Muscle layer of duodenum (tissue), 2 donors: ENCODE measurements at regions not wholly inside any gene's neighbourhood (a gene's known extent, or its start where the extent isn't known, plus 50 kb on each side); places are given as distances from the start of the nearest gene placed in this dataset.

ENCODE experiments used
- H3K27ac ChIP-seq: one replicate; pipeline ENCODE4 v1.7.0; 2013; ENCODE audit warnings: mild to moderate bottlenecking, low read length
- H3K27me3 ChIP-seq: one replicate; pipeline ENCODE4 v1.7.0; 2013; ENCODE audit warnings: low read depth, mild to moderate bottlenecking, control low read depth, low read length
- H3K36me3 ChIP-seq, 2 donors: one replicate each; pipeline ENCODE4 v1.7.0; 2013; ENCODE audit warnings: low read length in 2 of 2, control low read depth in 1 of 2, mild to moderate bottlenecking in 1 of 2; ENCODE audit not compliant: insufficient read depth in 2 of 2, control insufficient read depth in 1 of 2
- H3K4me1 ChIP-seq, 2 donors: one replicate each; pipeline ENCODE4 v1.7.0; 2013; ENCODE audit warnings: low read length in 2 of 2, mild to moderate bottlenecking in 2 of 2, control low read depth in 1 of 2, moderate library complexity in 1 of 2; ENCODE audit not compliant: insufficient read depth in 2 of 2, control insufficient read depth in 1 of 2
- H3K4me3 ChIP-seq, 2 donors: one replicate each; pipeline ENCODE4 v1.7.0; 2013; ENCODE audit warnings: low read length in 2 of 2, low read depth in 1 of 2, mild to moderate bottlenecking in 1 of 2
- H3K9me3 ChIP-seq, 2 donors: one replicate each; pipeline ENCODE4 v1.7.0; 2013; ENCODE audit warnings: low read length in 2 of 2, control low read depth in 1 of 2, mild to moderate bottlenecking in 1 of 2; ENCODE audit not compliant: control insufficient read depth in 1 of 2
- donor health status: healthy.

DNA sequence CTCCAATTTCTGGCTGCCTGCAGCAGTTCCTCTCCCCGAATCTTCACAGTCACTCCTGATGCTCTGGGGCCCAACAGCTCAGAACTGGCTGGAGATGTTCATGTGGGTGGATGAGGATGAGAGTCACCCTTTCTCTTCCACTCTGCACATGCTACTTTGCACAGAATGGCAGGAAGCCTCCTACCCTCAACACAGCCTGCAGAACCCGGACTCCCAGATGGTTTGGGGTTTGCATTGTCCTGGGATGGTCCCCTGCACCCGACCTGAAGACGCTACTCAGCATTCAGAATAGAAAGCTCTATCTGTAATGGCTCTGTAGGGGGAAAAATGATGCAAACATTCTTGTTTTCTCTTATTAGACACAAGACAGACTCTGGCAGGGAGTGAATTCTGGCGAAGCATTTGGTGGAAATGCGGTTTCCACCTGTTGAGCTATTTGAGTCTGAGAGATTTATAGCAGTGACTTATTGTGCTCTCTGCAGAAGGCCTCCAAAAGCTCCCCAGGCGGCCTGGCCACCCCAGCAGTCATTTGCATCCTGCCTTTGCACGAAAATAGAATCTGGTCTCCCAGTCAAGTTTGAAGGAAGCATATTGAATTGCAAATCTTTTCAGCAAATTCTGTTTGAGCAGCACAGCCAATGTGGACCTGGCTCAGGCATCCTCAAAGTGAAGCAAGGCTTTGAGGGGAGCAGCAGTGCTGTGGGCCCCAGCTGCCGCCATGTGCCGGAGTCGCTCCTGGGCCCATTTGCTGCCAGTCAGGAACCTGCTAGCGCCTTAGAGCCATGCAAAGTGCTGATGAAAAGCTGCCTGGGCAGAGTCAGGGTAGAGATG, 309.3 kb downstream of the TCERG1L start:
- H3K4me1 ChIP-seq: no peaks in the 10 kb centered on the region
- no peak overlapping the region for H3K27ac ChIP-seq
- H3K27me3 ChIP-seq: peaks cover 4% of the 10 kb centered on the region
- H3K9me3 ChIP-seq: no peaks in the 10 kb centered on the region
- no peaks in the 10 kb centered on the region for H3K36me3 ChIP-seq
- H3K4me3 ChIP-seq: no peak overlapping the region

DNA sequence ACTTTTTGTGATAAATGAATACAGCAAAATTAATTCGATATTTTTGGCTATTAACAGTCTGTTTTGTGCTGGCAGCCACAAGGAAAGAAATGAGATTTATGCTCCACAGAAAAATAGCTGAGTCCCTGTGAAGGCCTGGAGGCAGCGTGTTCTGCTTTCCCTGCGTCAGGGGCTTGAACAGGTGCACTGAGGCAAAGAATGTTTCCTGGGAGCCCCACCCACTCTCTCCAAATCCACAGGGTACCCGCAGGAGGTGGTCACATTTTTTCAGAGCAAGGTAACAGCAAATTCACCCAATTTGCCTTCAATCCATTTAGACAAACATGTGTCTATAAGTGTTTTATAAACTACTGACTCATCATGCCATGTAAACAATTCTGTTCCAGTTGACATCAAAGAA, 308.1 kb downstream of the TCERG1L start:
- Histone ChIP-seq H3K4me3 (no peak overlapping the region), H3K9me3 (no peaks in the 10 kb centered on the region), H3K27me3 (peaks cover 4% of the 10 kb centered on the region), H3K27ac (no peak overlapping the region), H3K36me3 (no peaks in the 10 kb centered on the region), H3K4me1 (no peaks in the 10 kb centered on the region)

DNA sequence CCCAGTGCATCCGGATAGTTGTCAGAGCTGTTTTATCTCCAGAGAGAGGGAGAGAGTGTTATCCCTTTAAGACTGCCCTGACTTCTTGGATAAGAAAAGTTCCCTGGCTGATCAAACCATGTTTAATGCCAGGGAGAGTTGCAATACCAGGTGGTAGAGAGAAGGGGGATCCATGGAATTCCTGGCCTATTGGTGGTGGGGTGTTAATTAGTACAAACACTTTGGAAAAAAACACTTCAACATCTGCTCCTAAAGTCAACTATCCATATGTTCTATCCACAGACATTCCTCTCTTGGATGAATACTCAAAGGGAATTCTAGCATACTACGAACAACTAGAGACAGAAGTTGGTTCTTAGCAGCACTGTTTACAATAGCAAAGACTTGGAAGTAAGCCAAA, 307.2 kb downstream of the TCERG1L start:
- H3K27me3 ChIP-seq: peaks cover 4% of the 10 kb centered on the region
- H3K36me3 ChIP-seq: no peaks in the 10 kb centered on the region

GRCh38 chr10:131006458-131007256, 304.9 kb downstream of the TCERG1L start:
- H3K27ac ChIP-seq: no peak overlapping the region
- H3K4me3 ChIP-seq: no peak overlapping the region
- H3K36me3 ChIP-seq: no peaks in the 10 kb centered on the region
- no peaks in the 10 kb centered on the region for H3K4me1 ChIP-seq
- H3K9me3 ChIP-seq: no peaks in the 10 kb centered on the region
- H3K27me3 ChIP-seq: peaks cover 4% of the 10 kb centered on the region

More for the DNA sequence above, 307.2 kb downstream of the TCERG1L start:
- Histone ChIP-seq H3K4me3 (no peak overlapping the region), H3K9me3 (no peaks in the 10 kb centered on the region), H3K4me1 (no peaks in the 10 kb centered on the region), H3K27ac (no peak overlapping the region)

GRCh38 chr10:131009791-131010190, 301.7 kb downstream of the TCERG1L start:
- no peak overlapping the region for H3K4me3 ChIP-seq
- no peaks in the 10 kb centered on the region for H3K36me3 ChIP-seq
- H3K4me1 ChIP-seq: no peaks in the 10 kb centered on the region
- H3K27ac ChIP-seq: no peak overlapping the region
- no peaks in the 10 kb centered on the region for H3K9me3 ChIP-seq
- H3K27me3 ChIP-seq: no peaks in the 10 kb centered on the region

GRCh38 chr10:131010965-131011575, 300.5 kb downstream of the TCERG1L start:
- no peak overlapping the region for H3K4me3 ChIP-seq
- H3K36me3 ChIP-seq: no peaks in the 10 kb centered on the region
- H3K27ac ChIP-seq: no peak overlapping the region
- H3K27me3 ChIP-seq: no peaks in the 10 kb centered on the region
- H3K4me1 ChIP-seq: no peaks in the 10 kb centered on the region
- no peaks in the 10 kb centered on the region for H3K9me3 ChIP-seq

- Histone ChIP-seq H3K4me3 (no peak overlapping the region), H3K9me3 (no peaks in the 10 kb centered on the region), H3K36me3 (no peaks in the 10 kb centered on the region), H3K4me1 (no peaks in the 10 kb centered on the region), H3K27ac (no peak overlapping the region), H3K27me3 (no peaks in the 10 kb centered on the region)
Observed at GRCh38 chr10:131011936-131012640, 299.4 kb downstream of the TCERG1L start.

- H3K36me3 ChIP-seq: no peaks in the 10 kb centered on the region
- no peak overlapping the region for H3K4me3 ChIP-seq
- H3K27ac ChIP-seq: no peak overlapping the region
- H3K27me3 ChIP-seq: no peaks in the 10 kb centered on the region
- no peaks in the 10 kb centered on the region for H3K9me3 ChIP-seq
- no peaks in the 10 kb centered on the region for H3K4me1 ChIP-seq
Observed at GRCh38 chr10:131012641-131012985, 298.9 kb downstream of the TCERG1L start.

GRCh38 chr10:131013281-131013912, 298.1 kb downstream of the TCERG1L start:
- H3K27ac ChIP-seq: no peak overlapping the region
- no peaks in the 10 kb centered on the region for H3K4me1 ChIP-seq
- no peaks in the 10 kb centered on the region for H3K9me3 ChIP-seq
- no peaks in the 10 kb centered on the region for H3K27me3 ChIP-seq
- H3K4me3 ChIP-seq: no peak overlapping the region
- no peaks in the 10 kb centered on the region for H3K36me3 ChIP-seq

DNA sequence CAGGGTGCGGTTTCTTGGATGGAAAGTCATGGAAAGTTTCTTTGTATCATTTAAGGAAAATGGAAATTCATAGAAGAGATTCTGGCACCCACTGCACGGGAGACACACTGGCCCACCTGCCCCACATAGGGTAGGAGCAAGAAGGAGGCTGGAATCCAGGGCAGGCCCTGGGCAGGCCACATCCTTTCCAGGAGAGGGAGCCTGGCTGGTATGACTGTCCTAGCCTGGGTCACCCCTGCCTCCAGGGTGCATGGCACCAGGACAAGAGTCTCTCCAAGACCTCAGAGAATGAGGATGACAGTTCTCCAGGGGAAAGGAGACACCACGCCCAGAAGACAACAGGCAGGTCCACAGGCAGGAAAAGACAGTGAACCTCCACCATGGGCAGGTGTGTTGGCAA, 297.2 kb downstream of the TCERG1L start:
- no peak overlapping the region for H3K4me3 ChIP-seq
- no peaks in the 10 kb centered on the region for H3K27me3 ChIP-seq
- H3K27ac ChIP-seq: no peak overlapping the region
- no peaks in the 10 kb centered on the region for H3K36me3 ChIP-seq
- H3K4me1 ChIP-seq: no peaks in the 10 kb centered on the region
- H3K9me3 ChIP-seq: no peaks in the 10 kb centered on the region
